ENCODE measurements at regions not wholly inside any gene's neighbourhood (a gene's known extent, or its start where the extent isn't known, plus 50 kb on each side); places are given as distances from the start of the nearest gene placed in this dataset.
"Not testable (repeated sequence)": the region's sequence is repeated elsewhere in the genome, so short reads cannot be mapped to it uniquely, and the experiment has no call there.

DNA sequence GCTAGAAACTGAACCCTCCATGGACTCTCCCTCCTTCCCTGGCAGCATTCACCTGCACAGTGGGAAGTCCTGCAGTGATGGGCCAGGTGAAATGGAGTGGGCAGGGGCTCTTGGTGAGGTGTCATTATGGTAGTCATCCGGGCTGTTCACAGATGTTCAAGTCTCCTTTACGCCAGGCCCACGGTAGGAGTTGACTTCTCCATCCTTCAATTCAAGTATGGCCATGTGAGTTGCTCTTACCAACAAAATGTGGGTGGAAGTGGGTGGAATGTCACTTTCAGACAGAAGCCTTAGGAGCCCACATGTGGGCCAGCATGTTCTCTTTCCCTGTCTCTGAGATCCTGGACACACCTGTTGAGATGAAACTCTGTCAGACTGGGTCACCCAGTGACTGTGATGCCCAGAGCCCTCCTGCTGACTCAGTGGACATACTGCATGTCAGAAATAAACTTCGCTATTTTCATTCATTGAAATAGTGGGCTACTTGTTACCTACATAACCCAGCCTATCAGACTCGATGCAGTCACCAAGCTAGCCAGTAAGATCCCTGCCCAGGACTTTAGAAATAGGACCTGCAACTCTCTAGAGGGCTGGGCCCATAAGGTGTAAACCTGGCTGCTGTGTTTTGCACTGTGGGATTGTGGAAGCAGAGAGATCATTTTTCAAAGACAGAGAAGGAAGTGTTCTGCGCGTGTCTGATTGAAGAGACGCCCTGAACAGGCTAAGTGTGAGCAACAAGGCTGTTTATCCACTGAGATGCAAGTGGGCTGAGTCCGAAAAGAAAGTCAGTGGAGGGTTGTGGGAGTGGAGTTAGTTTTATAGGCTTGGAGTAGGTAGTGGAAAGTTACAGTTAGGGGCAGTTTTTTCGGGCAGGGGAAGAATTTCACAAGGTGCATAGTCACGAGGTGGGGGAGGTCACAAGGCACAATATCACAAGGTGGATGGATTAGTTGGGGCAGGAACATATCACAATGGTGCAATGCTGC lies 174.4 kb downstream of the TRIM43 start:
- TF ChIP-seq, protein P1, sequence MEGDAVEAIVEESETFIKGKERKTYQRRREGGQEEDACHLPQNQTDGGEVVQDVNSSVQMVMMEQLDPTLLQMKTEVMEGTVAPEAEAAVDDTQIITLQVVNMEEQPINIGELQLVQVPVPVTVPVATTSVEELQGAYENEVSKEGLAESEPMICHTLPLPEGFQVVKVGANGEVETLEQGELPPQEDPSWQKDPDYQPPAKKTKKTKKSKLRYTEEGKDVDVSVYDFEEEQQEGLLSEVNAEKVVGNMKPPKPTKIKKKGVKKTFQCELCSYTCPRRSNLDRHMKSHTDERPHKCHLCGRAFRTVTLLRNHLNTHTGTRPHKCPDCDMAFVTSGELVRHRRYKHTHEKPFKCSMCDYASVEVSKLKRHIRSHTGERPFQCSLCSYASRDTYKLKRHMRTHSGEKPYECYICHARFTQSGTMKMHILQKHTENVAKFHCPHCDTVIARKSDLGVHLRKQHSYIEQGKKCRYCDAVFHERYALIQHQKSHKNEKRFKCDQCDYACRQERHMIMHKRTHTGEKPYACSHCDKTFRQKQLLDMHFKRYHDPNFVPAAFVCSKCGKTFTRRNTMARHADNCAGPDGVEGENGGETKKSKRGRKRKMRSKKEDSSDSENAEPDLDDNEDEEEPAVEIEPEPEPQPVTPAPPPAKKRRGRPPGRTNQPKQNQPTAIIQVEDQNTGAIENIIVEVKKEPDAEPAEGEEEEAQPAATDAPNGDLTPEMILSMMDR (conservative IDR thresholded peaks at IDR 0.05 in 1 of 2, IDR thresholded peaks at IDR 0.05 in 1 of 2; ENCODE audit: low read depth in 1 of 2, low read length in 2 of 2) = not testable (repeated sequence)
- TF ChIP-seq EZH2 (IDR thresholded peaks at IDR 0.05; ENCODE audit: low read length, missing control alignments) = not testable (repeated sequence)
